ENCODE measurements at regions not wholly inside any gene's neighbourhood (a gene's known extent, or its start where the extent isn't known, plus 50 kb on each side); places are given as distances from the start of the nearest gene placed in this dataset.

- Histone ChIP-seq H3K9ac (ENCODE audit: low read length) (no peak overlapping the region), H3K27me3 (ENCODE audit: control insufficient read depth, insufficient read depth, low read length) (peaks cover 19% of the 10 kb centered on the region), H3K4me3 (ENCODE audit: low read length) (no peak overlapping the region), H3K36me3 (ENCODE audit: control insufficient read depth, insufficient read depth, low read length) (no peaks in the 10 kb centered on the region), H3K9me3 (ENCODE audit: control insufficient read depth, low read length) (no peaks in the 10 kb centered on the region), H3K4me1 (ENCODE audit: control insufficient read depth, insufficient read depth, low read length) (no peaks in the 10 kb centered on the region)
Observed at GRCh38 chr15:95327183-95327525, 1003.3 kb upstream of the NR2F2 start.

DNA sequence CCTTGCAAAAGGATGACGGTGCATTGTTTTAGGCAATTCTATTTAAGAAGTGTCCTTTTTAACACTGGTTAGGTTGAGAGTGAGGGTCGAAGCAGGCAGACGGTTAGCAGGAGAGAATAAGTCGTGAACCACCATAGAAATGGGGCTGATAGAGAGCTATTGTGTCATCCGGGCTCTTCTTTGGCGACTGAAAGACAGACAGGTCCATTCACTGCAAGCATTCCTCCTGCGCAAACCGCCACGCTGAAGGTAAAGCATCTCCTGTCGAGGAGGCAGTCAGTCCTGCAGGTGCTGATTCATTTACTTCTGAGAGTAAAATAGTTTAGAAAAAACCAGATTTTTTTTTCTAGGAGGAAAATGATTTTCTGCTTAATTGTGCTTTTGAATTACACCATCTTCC is 1002.8 kb upstream of the NR2F2 start:
- no peak overlapping the region for H3K9ac ChIP-seq (ENCODE audit: low read length)
- no peak overlapping the region for H3K4me3 ChIP-seq (ENCODE audit: low read length)
- H3K4me1 ChIP-seq (ENCODE audit: control insufficient read depth, insufficient read depth, low read length): no peaks in the 10 kb centered on the region
- H3K36me3 ChIP-seq (ENCODE audit: control insufficient read depth, insufficient read depth, low read length): no peaks in the 10 kb centered on the region
- no peaks in the 10 kb centered on the region for H3K9me3 ChIP-seq (ENCODE audit: control insufficient read depth, low read length)
- peaks cover 19% of the 10 kb centered on the region for H3K27me3 ChIP-seq (ENCODE audit: control insufficient read depth, insufficient read depth, low read length)

GRCh38 chr15:95328559-95328958 is 1001.9 kb upstream of the NR2F2 start:
- Histone ChIP-seq H3K9me3 (ENCODE audit: control insufficient read depth, low read length) (no peaks in the 10 kb centered on the region), H3K4me3 (ENCODE audit: low read length) (no peak overlapping the region), H3K4me1 (ENCODE audit: control insufficient read depth, insufficient read depth, low read length) (no peaks in the 10 kb centered on the region), H3K9ac (ENCODE audit: low read length) (no peak overlapping the region), H3K36me3 (ENCODE audit: control insufficient read depth, insufficient read depth, low read length) (no peaks in the 10 kb centered on the region), H3K27me3 (ENCODE audit: control insufficient read depth, insufficient read depth, low read length) (peaks cover 19% of the 10 kb centered on the region)

- peaks cover 19% of the 10 kb centered on the region for H3K27me3 ChIP-seq (ENCODE audit: control insufficient read depth, insufficient read depth, low read length)
- no peaks in the 10 kb centered on the region for H3K9me3 ChIP-seq (ENCODE audit: control insufficient read depth, low read length)
- no peaks in the 10 kb centered on the region for H3K36me3 ChIP-seq (ENCODE audit: control insufficient read depth, insufficient read depth, low read length)
- no peak overlapping the region for H3K4me3 ChIP-seq (ENCODE audit: low read length)
- no peak overlapping the region for H3K9ac ChIP-seq (ENCODE audit: low read length)
- H3K4me1 ChIP-seq (ENCODE audit: control insufficient read depth, insufficient read depth, low read length): no peaks in the 10 kb centered on the region
Observed at GRCh38 chr15:95329362-95329761, 1001.1 kb upstream of the NR2F2 start.

GRCh38 chr15:95341686-95342085 is 988.8 kb upstream of the NR2F2 start:
- Histone ChIP-seq H3K27me3 (ENCODE audit: control insufficient read depth, insufficient read depth, low read length) (no peaks in the 10 kb centered on the region), H3K36me3 (ENCODE audit: control insufficient read depth, insufficient read depth, low read length) (no peaks in the 10 kb centered on the region)

GRCh38 chr15:95345867-95346266 is 984.6 kb upstream of the NR2F2 start:
- no peaks in the 10 kb centered on the region for H3K4me1 ChIP-seq (ENCODE audit: control insufficient read depth, insufficient read depth, low read length)
- no peaks in the 10 kb centered on the region for H3K27me3 ChIP-seq (ENCODE audit: control insufficient read depth, insufficient read depth, low read length)
- no peak overlapping the region for H3K4me3 ChIP-seq (ENCODE audit: low read length)
- H3K9ac ChIP-seq (ENCODE audit: low read length): no peak overlapping the region
- H3K36me3 ChIP-seq (ENCODE audit: control insufficient read depth, insufficient read depth, low read length): no peaks in the 10 kb centered on the region
- H3K9me3 ChIP-seq (ENCODE audit: control insufficient read depth, low read length): no peaks in the 10 kb centered on the region

More at GRCh38 chr15:95341686-95342085, 988.8 kb upstream of the NR2F2 start:
- H3K9ac ChIP-seq (ENCODE audit: low read length): no peak overlapping the region
- no peak overlapping the region for H3K4me3 ChIP-seq (ENCODE audit: low read length)
- no peaks in the 10 kb centered on the region for H3K9me3 ChIP-seq (ENCODE audit: control insufficient read depth, low read length)
- H3K4me1 ChIP-seq (ENCODE audit: control insufficient read depth, insufficient read depth, low read length): no peaks in the 10 kb centered on the region

DNA sequence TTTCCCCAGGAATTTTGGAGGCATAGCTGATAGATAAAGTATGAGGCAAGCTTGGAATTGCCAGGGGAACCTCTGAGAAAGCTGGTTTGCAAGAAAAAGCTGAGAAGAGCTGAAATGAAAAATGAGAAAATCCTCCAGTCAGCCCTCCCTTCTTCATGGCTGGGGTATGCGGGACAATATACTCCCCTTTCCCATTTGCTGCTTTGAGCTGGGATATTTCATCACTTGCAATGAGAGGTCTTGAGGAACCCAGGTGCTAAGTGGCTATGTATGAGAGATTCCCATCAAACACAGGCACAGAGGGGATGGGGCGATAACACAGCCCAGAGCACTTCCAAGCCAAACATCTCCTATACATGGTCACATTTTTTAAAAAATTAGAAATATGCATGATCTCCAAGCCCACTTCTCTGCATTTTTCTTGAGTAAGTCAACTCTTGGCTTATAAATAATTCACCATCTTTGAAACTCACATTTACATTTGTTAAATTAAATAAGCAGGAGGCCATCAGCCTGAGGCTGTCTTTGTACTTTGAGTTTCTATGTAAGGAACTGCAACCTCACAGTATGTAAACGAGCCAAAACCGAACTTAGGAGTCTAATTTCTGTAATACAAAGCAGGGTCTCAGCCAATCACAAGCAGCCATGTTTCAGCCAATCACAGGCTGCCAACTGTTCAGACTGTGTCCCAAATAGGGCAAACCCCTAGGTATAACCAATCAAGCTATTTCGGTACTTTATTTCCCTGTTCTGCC is 983.6 kb upstream of the NR2F2 start:
- H3K27me3 ChIP-seq (ENCODE audit: control insufficient read depth, insufficient read depth, low read length): no peaks in the 10 kb centered on the region
- no peaks in the 10 kb centered on the region for H3K36me3 ChIP-seq (ENCODE audit: control insufficient read depth, insufficient read depth, low read length)
- no peak overlapping the region for H3K9ac ChIP-seq (ENCODE audit: low read length)
- no peaks in the 10 kb centered on the region for H3K4me1 ChIP-seq (ENCODE audit: control insufficient read depth, insufficient read depth, low read length)
- H3K9me3 ChIP-seq (ENCODE audit: control insufficient read depth, low read length): no peaks in the 10 kb centered on the region
- no peak overlapping the region for H3K4me3 ChIP-seq (ENCODE audit: low read length)

GRCh38 chr15:95347837-95348236 is 982.7 kb upstream of the NR2F2 start:
- Histone ChIP-seq H3K9ac (ENCODE audit: low read length) (no peak overlapping the region), H3K4me1 (ENCODE audit: control insufficient read depth, insufficient read depth, low read length) (no peaks in the 10 kb centered on the region), H3K4me3 (ENCODE audit: low read length) (no peak overlapping the region), H3K27me3 (ENCODE audit: control insufficient read depth, insufficient read depth, low read length) (no peaks in the 10 kb centered on the region), H3K36me3 (ENCODE audit: control insufficient read depth, insufficient read depth, low read length) (no peaks in the 10 kb centered on the region), H3K9me3 (ENCODE audit: control insufficient read depth, low read length) (no peaks in the 10 kb centered on the region)

GRCh38 chr15:95350908-95351307 is 979.6 kb upstream of the NR2F2 start:
- H3K9me3 ChIP-seq (ENCODE audit: control insufficient read depth, low read length): no peaks in the 10 kb centered on the region
- H3K36me3 ChIP-seq (ENCODE audit: control insufficient read depth, insufficient read depth, low read length): no peaks in the 10 kb centered on the region
- H3K9ac ChIP-seq (ENCODE audit: low read length): no peak overlapping the region
- H3K4me3 ChIP-seq (ENCODE audit: low read length): no peak overlapping the region
- no peaks in the 10 kb centered on the region for H3K27me3 ChIP-seq (ENCODE audit: control insufficient read depth, insufficient read depth, low read length)
- H3K4me1 ChIP-seq (ENCODE audit: control insufficient read depth, insufficient read depth, low read length): no peaks in the 10 kb centered on the region

DNA sequence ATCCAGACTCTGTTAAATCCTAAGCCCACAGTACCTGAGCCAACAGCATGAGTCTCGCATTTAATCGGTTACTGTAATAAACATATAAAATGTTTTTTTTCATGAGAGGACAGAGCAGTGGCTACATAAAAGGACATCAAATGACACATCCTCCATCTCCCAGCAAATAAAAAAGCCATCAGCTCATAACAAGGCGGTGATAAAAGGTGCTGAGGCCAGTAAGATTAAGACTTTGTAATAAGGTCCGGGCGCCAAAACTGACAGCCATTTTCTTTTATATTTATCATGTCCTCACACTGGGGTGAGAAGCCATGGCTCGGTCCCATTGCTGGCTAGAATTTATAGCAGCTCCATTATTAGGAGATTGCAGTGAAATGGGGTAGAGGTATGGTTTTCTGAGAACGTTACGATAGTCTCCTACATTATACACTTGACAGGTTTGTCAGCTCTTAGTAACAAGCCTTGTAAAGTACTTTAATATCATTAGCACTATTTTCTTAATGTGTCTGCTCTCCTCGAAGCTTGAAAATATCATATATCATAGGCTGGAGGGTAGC is 977.8 kb upstream of the NR2F2 start:
- H3K4me1 ChIP-seq (ENCODE audit: control insufficient read depth, insufficient read depth, low read length): no peaks in the 10 kb centered on the region
- H3K9ac ChIP-seq (ENCODE audit: low read length): no peak overlapping the region
- no peaks in the 10 kb centered on the region for H3K36me3 ChIP-seq (ENCODE audit: control insufficient read depth, insufficient read depth, low read length)
- H3K27me3 ChIP-seq (ENCODE audit: control insufficient read depth, insufficient read depth, low read length): no peaks in the 10 kb centered on the region
- H3K4me3 ChIP-seq (ENCODE audit: low read length): no peak overlapping the region
- H3K9me3 ChIP-seq (ENCODE audit: control insufficient read depth, low read length): no peaks in the 10 kb centered on the region

DNA sequence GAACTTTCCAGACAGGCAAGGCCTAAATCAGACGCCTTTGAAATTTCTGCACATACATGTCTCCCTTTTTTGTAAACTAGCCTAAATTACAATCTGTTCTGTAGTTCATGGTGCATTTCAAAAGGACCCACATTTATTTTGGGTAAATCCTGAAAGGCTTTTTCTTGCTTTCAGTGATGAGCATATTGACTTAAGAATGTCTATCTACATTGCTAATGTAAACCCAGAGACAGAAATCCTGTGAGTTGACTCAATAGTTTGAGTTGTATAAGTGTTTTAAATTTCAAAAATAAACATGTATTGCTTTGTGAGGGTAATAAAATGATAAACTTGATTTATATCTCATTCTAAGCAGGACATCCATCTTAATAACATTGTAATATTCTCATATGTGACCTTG is 977.0 kb upstream of the NR2F2 start:
- Histone ChIP-seq H3K27me3 (ENCODE audit: control insufficient read depth, insufficient read depth, low read length) (no peaks in the 10 kb centered on the region), H3K9ac (ENCODE audit: low read length) (no peak overlapping the region), H3K9me3 (ENCODE audit: control insufficient read depth, low read length) (no peaks in the 10 kb centered on the region), H3K36me3 (ENCODE audit: control insufficient read depth, insufficient read depth, low read length) (no peaks in the 10 kb centered on the region), H3K4me1 (ENCODE audit: control insufficient read depth, insufficient read depth, low read length) (no peaks in the 10 kb centered on the region), H3K4me3 (ENCODE audit: low read length) (no peak overlapping the region)

DNA sequence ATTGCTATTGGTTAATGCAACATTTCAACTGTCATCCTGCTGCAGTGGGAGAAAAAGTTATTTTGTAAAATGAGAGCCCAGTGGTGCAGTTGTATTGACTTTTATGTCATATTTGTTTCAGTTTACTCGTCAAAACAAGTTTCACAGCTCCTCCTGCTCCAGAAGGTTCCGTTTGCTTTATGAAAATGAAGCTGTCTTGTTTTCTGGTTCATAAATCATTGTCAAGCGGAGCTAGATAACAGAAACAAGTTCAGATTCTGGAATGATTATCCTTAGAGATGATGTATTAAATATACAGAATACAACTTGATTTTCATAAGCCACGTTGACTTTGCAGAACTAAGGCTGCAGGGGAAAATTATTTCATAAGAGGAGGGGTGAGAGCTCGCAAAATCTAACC is 970.5 kb upstream of the NR2F2 start:
- no peak overlapping the region for H3K4me3 ChIP-seq (ENCODE audit: low read length)
- H3K36me3 ChIP-seq (ENCODE audit: control insufficient read depth, insufficient read depth, low read length): no peaks in the 10 kb centered on the region
- H3K27me3 ChIP-seq (ENCODE audit: control insufficient read depth, insufficient read depth, low read length): no peaks in the 10 kb centered on the region
- H3K9me3 ChIP-seq (ENCODE audit: control insufficient read depth, low read length): no peaks in the 10 kb centered on the region
- no peaks in the 10 kb centered on the region for H3K4me1 ChIP-seq (ENCODE audit: control insufficient read depth, insufficient read depth, low read length)
- no peak overlapping the region for H3K9ac ChIP-seq (ENCODE audit: low read length)

DNA sequence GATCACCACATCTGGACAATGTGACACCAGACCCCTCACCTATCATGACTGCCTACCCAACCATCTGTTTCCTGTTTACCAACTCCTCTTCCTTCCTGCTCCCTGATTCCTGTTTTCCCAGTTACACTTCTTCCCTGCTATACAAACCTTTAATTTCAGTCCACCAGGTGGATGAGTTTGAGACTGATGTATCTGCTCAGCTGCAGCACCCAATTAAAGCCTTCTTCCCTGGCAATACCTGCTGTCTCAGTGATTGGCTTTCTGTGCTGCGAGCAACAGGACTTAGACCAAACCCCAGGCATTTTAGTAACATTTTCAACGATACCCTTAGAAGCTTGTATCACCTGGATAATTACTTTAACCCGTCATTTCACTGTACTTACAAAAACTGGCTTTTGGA is 968.2 kb upstream of the NR2F2 start:
- H3K4me3 ChIP-seq (ENCODE audit: low read length): no peak overlapping the region

More for the DNA sequence above, 968.2 kb upstream of the NR2F2 start:
- Histone ChIP-seq H3K27me3 (ENCODE audit: control insufficient read depth, insufficient read depth, low read length) (no peaks in the 10 kb centered on the region), H3K9ac (ENCODE audit: low read length) (no peak overlapping the region), H3K36me3 (ENCODE audit: control insufficient read depth, insufficient read depth, low read length) (no peaks in the 10 kb centered on the region), H3K4me1 (ENCODE audit: control insufficient read depth, insufficient read depth, low read length) (no peaks in the 10 kb centered on the region), H3K9me3 (ENCODE audit: control insufficient read depth, low read length) (no peaks in the 10 kb centered on the region)

Measured in mucosa of stomach (tissue), 1 donor.